ENCODE measurements at regions not wholly inside any gene's neighbourhood (a gene's known extent, or its start where the extent isn't known, plus 50 kb on each side); places are given as distances from the start of the nearest gene placed in this dataset.
A peak's percentile ranks its signal among the peaks of the same experiment; 100 is the strongest.
"Not testable (repeated sequence)": the region's sequence is repeated elsewhere in the genome, so short reads cannot be mapped to it uniquely, and the experiment has no call there.

DNA sequence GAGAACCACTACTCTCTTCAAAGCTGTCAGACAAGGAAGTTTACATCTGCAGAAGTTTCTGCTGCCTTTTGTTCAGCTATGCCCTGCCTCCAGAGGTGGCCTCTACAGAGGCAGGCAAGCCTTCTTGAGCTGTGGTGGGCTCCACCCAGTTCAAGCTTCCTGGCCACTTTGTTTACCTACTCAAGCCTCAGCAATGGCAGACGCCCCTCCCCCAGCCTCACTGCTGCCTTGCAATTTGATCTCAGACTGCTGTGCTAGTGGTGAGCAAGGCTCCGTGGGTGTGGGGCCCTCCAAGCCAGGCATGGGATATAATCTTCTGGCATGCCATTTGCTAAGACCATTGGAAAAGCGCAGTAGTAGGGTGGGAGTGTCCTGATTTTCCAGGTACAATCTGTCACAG is 144.0 kb downstream of the CCNG2 start:
- not testable (repeated sequence) for H3K27ac ChIP-seq (ENCODE audit: low read depth); H3K36me3 Mint-ChIP-seq (ENCODE audit: low read depth); H3K79me2 ChIP-seq (replicated peaks; ENCODE audit: insufficient read depth); H3K9me3 Mint-ChIP-seq; ATAC-seq; H3K27ac Mint-ChIP-seq; H3K27me3 Mint-ChIP-seq (ENCODE audit: insufficient read depth, low read depth, poor library complexity); H3K4me3 Mint-ChIP-seq; H3F3A ChIP-seq (replicated peaks; ENCODE audit: low read depth); H3K27me3 ChIP-seq (ENCODE audit: insufficient read depth); H3K36me3 ChIP-seq (ENCODE audit: insufficient read depth); H3K9me2 ChIP-seq (ENCODE audit: insufficient read depth); H4K20me1 ChIP-seq (replicated peaks; ENCODE audit: insufficient read depth); H3K4me3 ChIP-seq
- Histone ChIP-seq H3K4me2 (peak overlapping the region; percentile 61), H2AFZ (peak overlapping the region; percentile 67), H3K4me1 (ENCODE audit: insufficient read depth) (peaks cover 12% of the 10 kb centered on the region; the same call in 1 of the 2 replicates)
- DNase-seq (ENCODE audit: low spot score), result peak; percentile 11
- TF ChIP-seq, protein P1, sequence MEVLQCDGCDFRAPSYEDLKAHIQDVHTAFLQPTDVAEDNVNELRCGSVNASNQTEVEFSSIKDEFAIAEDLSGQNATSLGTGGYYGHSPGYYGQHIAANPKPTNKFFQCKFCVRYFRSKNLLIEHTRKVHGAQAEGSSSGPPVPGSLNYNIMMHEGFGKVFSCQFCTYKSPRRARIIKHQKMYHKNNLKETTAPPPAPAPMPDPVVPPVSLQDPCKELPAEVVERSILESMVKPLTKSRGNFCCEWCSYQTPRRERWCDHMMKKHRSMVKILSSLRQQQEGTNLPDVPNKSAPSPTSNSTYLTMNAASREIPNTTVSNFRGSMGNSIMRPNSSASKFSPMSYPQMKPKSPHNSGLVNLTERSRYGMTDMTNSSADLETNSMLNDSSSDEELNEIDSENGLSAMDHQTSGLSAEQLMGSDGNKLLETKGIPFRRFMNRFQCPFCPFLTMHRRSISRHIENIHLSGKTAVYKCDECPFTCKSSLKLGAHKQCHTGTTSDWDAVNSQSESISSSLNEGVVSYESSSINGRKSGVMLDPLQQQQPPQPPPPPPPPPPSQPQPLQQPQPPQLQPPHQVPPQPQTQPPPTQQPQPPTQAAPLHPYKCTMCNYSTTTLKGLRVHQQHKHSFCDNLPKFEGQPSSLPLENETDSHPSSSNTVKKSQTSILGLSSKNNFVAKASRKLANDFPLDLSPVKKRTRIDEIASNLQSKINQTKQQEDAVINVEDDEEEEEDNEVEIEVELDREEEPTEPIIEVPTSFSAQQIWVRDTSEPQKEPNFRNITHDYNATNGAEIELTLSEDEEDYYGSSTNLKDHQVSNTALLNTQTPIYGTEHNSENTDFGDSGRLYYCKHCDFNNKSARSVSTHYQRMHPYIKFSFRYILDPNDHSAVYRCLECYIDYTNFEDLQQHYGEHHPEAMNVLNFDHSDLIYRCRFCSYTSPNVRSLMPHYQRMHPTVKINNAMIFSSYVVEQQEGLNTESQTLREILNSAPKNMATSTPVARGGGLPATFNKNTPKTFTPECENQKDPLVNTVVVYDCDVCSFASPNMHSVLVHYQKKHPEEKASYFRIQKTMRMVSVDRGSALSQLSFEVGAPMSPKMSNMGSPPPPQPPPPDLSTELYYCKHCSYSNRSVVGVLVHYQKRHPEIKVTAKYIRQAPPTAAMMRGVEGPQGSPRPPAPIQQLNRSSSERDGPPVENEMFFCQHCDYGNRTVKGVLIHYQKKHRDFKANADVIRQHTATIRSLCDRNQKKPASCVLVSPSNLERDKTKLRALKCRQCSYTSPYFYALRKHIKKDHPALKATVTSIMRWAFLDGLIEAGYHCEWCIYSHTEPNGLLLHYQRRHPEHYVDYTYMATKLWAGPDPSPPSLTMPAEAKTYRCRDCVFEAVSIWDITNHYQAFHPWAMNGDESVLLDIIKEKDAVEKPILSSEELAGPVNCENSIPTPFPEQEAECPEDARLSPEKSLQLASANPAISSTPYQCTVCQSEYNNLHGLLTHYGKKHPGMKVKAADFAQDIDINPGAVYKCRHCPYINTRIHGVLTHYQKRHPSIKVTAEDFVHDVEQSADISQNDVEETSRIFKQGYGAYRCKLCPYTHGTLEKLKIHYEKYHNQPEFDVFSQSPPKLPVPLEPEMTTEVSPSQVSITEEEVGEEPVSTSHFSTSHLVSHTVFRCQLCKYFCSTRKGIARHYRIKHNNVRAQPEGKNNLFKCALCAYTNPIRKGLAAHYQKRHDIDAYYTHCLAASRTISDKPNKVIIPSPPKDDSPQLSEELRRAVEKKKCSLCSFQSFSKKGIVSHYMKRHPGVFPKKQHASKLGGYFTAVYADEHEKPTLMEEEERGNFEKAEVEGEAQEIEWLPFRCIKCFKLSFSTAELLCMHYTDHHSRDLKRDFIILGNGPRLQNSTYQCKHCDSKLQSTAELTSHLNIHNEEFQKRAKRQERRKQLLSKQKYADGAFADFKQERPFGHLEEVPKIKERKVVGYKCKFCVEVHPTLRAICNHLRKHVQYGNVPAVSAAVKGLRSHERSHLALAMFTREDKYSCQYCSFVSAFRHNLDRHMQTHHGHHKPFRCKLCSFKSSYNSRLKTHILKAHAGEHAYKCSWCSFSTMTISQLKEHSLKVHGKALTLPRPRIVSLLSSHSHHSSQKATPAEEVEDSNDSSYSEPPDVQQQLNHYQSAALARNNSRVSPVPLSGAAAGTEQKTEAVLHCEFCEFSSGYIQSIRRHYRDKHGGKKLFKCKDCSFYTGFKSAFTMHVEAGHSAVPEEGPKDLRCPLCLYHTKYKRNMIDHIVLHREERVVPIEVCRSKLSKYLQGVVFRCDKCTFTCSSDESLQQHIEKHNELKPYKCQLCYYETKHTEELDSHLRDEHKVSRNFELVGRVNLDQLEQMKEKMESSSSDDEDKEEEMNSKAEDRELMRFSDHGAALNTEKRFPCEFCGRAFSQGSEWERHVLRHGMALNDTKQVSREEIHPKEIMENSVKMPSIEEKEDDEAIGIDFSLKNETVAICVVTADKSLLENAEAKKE (CRISPR knock-in tag; IDR thresholded peaks at IDR 0.05), result peak; percentile 80
- H3K4me1 Mint-ChIP-seq, result peaks cover 16% of the 10 kb centered on the region

DNA sequence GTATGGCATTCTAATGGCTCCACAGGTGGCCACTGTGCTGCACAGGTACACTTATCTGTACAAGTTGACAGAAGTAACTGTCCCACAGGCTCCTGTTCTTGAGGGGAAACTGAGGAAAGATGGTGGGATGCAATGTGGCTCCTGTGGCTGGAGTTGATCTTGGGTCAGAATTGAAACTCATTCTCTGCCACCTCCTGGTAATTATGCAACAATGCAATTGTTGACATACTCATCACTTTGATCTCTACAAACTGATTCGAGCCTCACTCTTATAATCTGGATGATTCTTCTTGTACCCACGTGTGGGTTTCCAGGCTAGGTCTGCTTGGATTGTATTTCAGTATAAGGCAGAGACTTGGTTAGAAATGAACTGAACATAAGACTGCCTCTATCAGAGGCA is 148.8 kb downstream of the CCNG2 start:
- H3K4me3 ChIP-seq, result no peak overlapping the region
- Mint-ChIP-seq H3K27ac (no peak overlapping the region), H3K4me3 (no peak overlapping the region), H3K27me3 (ENCODE audit: insufficient read depth, low read depth, poor library complexity) (no peaks in the 10 kb centered on the region), H3K36me3 (ENCODE audit: low read depth) (no peaks in the 10 kb centered on the region), H3K9me3 (no peaks in the 10 kb centered on the region; the same call in 2 of the 3 replicates), H3K4me1 (peaks cover 10% of the 10 kb centered on the region)
- no peaks in the 10 kb centered on the region for H4K20me1 ChIP-seq (replicated peaks; ENCODE audit: insufficient read depth)
- no peaks in the 10 kb centered on the region for H3K27me3 ChIP-seq (ENCODE audit: insufficient read depth)
- no peak for ATAC-seq
- H3K4me1 ChIP-seq (ENCODE audit: insufficient read depth), result peaks cover 7% of the 10 kb centered on the region; the same call in 1 of the 2 replicates
- no peaks in the 10 kb centered on the region for H3K36me3 ChIP-seq (ENCODE audit: insufficient read depth)
- no peak for DNase-seq (ENCODE audit: low spot score)
- no peak overlapping the region for H3K4me2 ChIP-seq
- H3K79me2 ChIP-seq (replicated peaks; ENCODE audit: insufficient read depth), result no peaks in the 10 kb centered on the region
- 0 out of 2 replicates have a peak, but pooled peaks cover 6% of the 10 kb centered on the region for H3K9me2 ChIP-seq (ENCODE audit: insufficient read depth)
- TF ChIP-seq, protein P2, sequence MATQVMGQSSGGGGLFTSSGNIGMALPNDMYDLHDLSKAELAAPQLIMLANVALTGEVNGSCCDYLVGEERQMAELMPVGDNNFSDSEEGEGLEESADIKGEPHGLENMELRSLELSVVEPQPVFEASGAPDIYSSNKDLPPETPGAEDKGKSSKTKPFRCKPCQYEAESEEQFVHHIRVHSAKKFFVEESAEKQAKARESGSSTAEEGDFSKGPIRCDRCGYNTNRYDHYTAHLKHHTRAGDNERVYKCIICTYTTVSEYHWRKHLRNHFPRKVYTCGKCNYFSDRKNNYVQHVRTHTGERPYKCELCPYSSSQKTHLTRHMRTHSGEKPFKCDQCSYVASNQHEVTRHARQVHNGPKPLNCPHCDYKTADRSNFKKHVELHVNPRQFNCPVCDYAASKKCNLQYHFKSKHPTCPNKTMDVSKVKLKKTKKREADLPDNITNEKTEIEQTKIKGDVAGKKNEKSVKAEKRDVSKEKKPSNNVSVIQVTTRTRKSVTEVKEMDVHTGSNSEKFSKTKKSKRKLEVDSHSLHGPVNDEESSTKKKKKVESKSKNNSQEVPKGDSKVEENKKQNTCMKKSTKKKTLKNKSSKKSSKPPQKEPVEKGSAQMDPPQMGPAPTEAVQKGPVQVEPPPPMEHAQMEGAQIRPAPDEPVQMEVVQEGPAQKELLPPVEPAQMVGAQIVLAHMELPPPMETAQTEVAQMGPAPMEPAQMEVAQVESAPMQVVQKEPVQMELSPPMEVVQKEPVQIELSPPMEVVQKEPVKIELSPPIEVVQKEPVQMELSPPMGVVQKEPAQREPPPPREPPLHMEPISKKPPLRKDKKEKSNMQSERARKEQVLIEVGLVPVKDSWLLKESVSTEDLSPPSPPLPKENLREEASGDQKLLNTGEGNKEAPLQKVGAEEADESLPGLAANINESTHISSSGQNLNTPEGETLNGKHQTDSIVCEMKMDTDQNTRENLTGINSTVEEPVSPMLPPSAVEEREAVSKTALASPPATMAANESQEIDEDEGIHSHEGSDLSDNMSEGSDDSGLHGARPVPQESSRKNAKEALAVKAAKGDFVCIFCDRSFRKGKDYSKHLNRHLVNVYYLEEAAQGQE (IDR thresholded peaks at IDR 0.05; ENCODE audit: unreplicated experiment), result no peak
- no peak for TF ChIP-seq EZH2 (IDR thresholded peaks at IDR 0.05; ENCODE audit: low read depth, unreplicated experiment)
- TF ChIP-seq POLR2AphosphoS5 (IDR thresholded peaks at IDR 0.05; ENCODE audit: low read depth), result no peak
- TF ChIP-seq, protein P3, sequence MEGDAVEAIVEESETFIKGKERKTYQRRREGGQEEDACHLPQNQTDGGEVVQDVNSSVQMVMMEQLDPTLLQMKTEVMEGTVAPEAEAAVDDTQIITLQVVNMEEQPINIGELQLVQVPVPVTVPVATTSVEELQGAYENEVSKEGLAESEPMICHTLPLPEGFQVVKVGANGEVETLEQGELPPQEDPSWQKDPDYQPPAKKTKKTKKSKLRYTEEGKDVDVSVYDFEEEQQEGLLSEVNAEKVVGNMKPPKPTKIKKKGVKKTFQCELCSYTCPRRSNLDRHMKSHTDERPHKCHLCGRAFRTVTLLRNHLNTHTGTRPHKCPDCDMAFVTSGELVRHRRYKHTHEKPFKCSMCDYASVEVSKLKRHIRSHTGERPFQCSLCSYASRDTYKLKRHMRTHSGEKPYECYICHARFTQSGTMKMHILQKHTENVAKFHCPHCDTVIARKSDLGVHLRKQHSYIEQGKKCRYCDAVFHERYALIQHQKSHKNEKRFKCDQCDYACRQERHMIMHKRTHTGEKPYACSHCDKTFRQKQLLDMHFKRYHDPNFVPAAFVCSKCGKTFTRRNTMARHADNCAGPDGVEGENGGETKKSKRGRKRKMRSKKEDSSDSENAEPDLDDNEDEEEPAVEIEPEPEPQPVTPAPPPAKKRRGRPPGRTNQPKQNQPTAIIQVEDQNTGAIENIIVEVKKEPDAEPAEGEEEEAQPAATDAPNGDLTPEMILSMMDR (conservative IDR thresholded peaks at IDR 0.05; ENCODE audit: low read depth in 2 of 2), result peak in 1 of 2 experiments; percentile 28; a peak in 1 of 4 replicates
- H2AFZ ChIP-seq, result no peak overlapping the region
- no peak overlapping the region for H3K27ac ChIP-seq (ENCODE audit: low read depth)
- no peaks in the 10 kb centered on the region for H3F3A ChIP-seq (replicated peaks; ENCODE audit: low read depth)
